ENCODE measurements at regions not wholly inside any gene's neighbourhood (a gene's known extent, or its start where the extent isn't known, plus 50 kb on each side); places are given as distances from the start of the nearest gene placed in this dataset.

DNA sequence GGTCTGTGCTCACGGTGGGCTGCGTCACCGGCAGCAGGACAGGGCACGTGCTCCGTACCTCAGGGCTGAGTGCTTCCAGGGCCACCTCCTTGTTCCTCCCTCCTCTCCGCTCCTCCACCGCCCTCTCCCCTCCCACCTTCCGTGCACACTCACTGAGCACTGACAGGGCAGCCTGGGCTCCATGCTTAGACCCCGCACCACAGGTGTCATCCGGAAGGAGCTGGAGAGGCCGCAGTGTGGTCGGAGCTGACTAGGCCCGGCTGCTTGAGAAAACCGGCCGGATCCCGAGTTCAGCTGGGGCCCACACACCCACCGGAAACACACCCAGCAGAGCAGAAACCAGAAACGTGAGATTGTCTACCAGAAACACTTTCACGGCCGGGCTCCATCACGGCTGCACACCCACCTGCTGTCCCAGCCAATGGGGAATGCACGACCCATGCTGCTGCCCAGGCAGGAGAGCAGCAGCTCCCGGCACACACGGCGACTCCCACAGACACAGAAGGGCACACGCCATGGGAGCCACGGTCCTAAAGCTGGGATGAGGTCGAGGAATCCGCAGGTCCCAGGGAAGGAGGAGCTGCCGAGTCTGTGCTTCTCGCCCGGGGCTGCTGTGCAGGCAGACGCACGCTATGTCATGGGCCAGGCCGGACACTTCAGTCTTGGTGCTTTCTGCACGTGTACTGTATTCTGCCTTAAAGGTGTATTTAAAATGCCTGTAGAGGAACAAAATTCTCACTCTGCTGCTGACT is 55.0 kb upstream of the ZNF469 start:
- Mint-ChIP-seq H3K4me1 (ENCODE audit: unreplicated experiment) (no peaks in the 10 kb centered on the region), H3K27ac (no peak overlapping the region), H3K9me3 (no peaks in the 10 kb centered on the region), H3K36me3 (no peaks in the 10 kb centered on the region), H3K27me3 (no peaks in the 10 kb centered on the region), H3K4me3 (no peak overlapping the region)
- DNase-seq (ENCODE audit: extremely low spot score, unreplicated experiment), result no peak
- TF ChIP-seq, protein P1, sequence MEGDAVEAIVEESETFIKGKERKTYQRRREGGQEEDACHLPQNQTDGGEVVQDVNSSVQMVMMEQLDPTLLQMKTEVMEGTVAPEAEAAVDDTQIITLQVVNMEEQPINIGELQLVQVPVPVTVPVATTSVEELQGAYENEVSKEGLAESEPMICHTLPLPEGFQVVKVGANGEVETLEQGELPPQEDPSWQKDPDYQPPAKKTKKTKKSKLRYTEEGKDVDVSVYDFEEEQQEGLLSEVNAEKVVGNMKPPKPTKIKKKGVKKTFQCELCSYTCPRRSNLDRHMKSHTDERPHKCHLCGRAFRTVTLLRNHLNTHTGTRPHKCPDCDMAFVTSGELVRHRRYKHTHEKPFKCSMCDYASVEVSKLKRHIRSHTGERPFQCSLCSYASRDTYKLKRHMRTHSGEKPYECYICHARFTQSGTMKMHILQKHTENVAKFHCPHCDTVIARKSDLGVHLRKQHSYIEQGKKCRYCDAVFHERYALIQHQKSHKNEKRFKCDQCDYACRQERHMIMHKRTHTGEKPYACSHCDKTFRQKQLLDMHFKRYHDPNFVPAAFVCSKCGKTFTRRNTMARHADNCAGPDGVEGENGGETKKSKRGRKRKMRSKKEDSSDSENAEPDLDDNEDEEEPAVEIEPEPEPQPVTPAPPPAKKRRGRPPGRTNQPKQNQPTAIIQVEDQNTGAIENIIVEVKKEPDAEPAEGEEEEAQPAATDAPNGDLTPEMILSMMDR (conservative IDR thresholded peaks at IDR 0.05), result no peak

DNA sequence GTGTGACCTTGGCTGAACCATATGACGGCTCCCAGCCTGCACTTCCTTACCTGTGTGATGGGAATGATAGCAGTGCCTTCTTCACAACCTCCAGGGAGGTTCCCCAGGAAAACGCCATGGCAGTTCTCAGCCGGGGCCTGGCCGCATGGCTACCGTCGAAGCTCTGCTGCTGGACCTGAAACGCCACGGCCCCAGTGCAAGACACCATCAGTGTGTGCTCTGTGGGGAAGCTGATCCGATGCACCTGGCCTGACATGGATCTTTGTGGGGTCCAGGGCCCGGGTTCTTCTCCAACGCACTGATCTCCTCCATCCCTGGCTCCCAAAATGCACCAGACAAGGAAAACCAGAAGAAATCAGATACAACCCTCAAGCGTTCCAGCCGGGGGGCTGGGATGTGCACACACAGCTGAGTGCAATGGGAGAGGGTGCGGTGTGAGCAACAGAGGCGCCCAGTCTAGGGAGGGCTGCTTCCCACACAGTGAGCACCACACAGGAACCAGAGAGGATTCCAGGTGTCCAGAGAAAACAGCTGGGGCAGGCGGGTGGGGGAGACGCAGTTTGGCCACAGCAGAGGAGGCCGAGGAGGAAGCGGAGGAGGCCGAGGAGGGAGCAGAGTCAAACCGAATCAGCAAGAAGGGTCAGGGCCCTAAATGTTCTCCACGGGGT is 54.3 kb upstream of the ZNF469 start:
- H3K27ac Mint-ChIP-seq, result no peak overlapping the region
- no peaks in the 10 kb centered on the region for H3K9me3 Mint-ChIP-seq
- no peaks in the 10 kb centered on the region for H3K36me3 Mint-ChIP-seq
- H3K4me3 Mint-ChIP-seq, result no peak overlapping the region
- no peaks in the 10 kb centered on the region for H3K27me3 Mint-ChIP-seq
- no peak for DNase-seq (ENCODE audit: extremely low spot score, unreplicated experiment)
- TF ChIP-seq, protein P1 (conservative IDR thresholded peaks at IDR 0.05), result no peak
- H3K4me1 Mint-ChIP-seq (ENCODE audit: unreplicated experiment), result no peaks in the 10 kb centered on the region

DNA sequence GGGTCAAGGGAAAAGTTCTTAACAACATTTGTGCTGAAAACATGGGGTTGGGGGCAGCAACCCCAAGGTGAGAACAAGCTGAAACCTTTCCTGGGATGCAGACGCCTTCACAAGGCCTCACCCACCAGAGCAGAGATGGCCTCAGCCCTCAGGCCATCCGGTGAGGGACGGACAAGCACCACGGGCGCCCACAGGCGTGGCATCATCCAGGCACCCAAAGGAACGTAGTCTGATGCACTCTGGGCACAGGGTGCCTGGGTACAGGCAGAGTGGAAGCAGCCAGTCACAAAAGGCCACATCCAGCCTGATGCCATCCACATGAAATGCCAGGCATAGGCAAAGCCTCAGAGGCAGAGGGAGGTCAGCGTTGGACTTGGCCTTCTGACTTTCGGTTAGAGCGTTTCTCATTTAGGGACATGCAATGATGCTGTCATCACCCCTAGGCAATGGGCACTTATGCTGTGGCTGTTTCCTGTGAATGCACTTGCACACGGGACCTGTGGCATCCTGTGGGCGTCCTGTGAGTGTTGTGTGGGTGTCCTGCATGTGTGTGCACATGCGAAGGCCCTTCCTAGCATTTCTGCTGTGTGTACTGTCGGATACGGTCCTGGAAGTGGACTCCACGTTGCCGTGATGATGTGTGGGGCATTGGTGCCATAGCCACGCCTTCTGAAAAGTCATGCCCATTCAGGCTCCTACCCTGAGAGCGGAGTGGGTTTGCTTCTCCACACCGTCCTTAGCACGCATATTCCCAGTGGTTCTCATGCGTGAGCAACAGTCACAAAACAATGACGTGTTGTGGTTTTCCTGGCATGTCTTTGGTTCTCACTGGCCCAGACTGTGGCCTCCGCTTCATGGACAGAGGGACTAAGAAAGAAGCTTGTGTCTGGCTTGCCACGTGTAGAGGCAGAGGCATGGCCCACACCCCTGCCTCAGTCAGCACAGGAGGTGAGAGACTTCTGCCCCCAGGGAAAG is 52.7 kb upstream of the ZNF469 start:
- H3K27me3 Mint-ChIP-seq, result no peaks in the 10 kb centered on the region
- no peak overlapping the region for H3K4me3 Mint-ChIP-seq
- DNase-seq (ENCODE audit: extremely low spot score, unreplicated experiment), result no peak
- H3K27ac Mint-ChIP-seq, result no peak overlapping the region
- TF ChIP-seq, protein P1 (conservative IDR thresholded peaks at IDR 0.05), result no peak
- H3K4me1 Mint-ChIP-seq (ENCODE audit: unreplicated experiment), result no peaks in the 10 kb centered on the region
- no peaks in the 10 kb centered on the region for H3K9me3 Mint-ChIP-seq
- H3K36me3 Mint-ChIP-seq, result no peaks in the 10 kb centered on the region

DNA sequence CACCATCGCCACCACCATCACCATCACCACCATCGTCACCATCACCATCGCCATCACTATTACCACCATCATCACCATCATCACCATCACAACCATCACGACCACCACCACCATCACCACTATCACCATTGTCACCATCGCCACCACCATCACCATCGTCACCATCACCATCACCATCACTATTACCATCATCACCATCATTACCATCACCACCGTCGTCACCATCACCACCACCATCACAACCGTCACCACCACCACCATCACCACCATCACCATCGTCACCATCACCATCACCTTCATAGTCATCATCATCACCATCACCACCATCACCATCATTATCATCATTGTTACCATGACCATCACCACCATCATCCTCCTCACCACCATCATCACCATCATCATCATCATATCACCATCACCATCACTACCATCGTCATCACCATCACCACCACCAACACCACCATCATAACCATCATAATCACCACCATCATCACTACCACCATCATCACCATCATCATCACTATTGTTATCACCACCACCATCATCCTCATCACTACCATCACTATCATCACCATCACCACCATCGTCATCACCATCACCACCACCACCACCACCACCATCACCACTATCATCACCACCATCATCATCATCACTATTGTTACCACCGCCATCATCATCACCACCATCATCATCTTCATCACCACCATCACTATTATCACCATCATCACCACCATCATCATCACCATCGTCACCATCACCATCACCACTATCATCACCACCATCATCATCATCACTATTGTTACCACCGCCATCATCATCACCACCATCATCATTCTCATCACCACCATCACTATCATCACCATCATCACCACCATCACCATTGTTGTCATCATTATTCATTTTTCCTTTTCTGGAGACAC is 51.5 kb upstream of the ZNF469 start:
- Mint-ChIP-seq H3K9me3 (no peaks in the 10 kb centered on the region), H3K27me3 (no peaks in the 10 kb centered on the region), H3K4me1 (ENCODE audit: unreplicated experiment) (no peaks in the 10 kb centered on the region), H3K4me3 (no peak overlapping the region), H3K36me3 (no peaks in the 10 kb centered on the region), H3K27ac (no peak overlapping the region)
- DNase-seq (ENCODE audit: extremely low spot score, unreplicated experiment), result no peak
- TF ChIP-seq, protein P1 (conservative IDR thresholded peaks at IDR 0.05), result no peak

Data from type B pancreatic cell (in vitro differentiated cells).